ACHN (cell line): ENCODE measurements at regions not wholly inside any gene's neighbourhood (a gene's known extent, or its start where the extent isn't known, plus 50 kb on each side); places are given as distances from the start of the nearest gene placed in this dataset.

Experiments used
- DNase-seq: peaks from one replicate; pipeline ENCODE4 v3.0.0-alpha.2; 2015
- in situ Hi-C: cut with HindIII; loops from 2 replicates; pipeline ENCODE4 v1.10.0; 2017; ENCODE audit warnings: low sequenced_read_pairs, low pct_ligation_motif_present, low pct_unique_long_range_greater_than_20kb

DNA sequence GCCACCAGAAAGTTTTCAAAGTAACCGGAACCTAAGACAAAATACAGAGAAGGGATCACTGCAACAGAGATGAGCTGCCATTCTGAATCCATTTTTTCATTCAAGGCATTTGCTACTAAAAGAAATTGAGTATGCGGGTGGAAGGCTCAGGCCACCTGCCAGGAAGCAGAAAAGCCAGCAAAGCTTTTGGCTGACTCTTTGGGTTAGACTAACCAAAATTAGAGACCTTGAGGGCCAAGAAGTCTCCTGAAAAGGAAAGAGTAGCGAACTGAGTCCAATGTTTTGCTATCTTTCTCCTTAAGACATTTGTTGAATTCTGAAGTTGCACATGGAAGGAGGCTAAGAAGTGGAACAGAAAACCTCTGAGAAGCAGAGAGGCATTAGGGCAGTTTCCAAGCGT is 79.0 kb downstream of the FAS start:
- in situ Hi-C loops = no loop called here
- DNase-seq = no peak
